HG03108 (cell line): ENCODE measurements at regions not wholly inside any gene's neighbourhood (a gene's known extent, or its start where the extent isn't known, plus 50 kb on each side); places are given as distances from the start of the nearest gene placed in this dataset.
"Not testable (repeated sequence)": the region's sequence is repeated elsewhere in the genome, so short reads cannot be mapped to it uniquely, and the experiment has no call there.

ENCODE experiments used
- ATAC-seq: cut with Tn5 transposase; IDR thresholded peaks from one replicate; pipeline ENCODE4 v1.9.1; 2021; ENCODE audit warnings: moderate library complexity; ENCODE audit not compliant: unreplicated experiment

DNA sequence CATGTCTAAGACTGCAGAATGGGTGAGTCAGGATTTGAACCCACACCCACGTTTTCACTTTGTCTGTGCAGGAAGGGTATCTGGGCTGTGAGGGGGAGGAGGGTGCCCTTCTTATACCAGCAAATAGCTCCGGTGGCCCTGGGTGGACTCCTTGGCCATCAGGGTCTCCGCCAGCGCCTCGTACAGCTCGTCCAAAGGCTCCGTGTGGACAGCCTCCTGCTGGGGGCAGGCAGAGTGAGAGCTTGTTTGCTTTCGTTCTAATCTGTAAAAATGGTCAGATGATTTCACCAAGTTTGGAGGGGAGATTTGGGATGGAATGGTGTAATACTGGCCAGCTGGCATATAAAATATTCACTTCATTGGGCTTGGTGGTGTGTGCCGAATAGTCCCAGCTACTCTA lies 111.7 kb upstream of the CCZ1B start:
- not testable (repeated sequence) for ATAC-seq

- not testable (repeated sequence) for ATAC-seq
Measured at GRCh38 chr7:6938284-6938683, 112.2 kb upstream of the CCZ1B start.

GRCh38 chr7:6939126-6939525 lies 113.1 kb upstream of the CCZ1B start:
- ATAC-seq = not testable (repeated sequence)

DNA sequence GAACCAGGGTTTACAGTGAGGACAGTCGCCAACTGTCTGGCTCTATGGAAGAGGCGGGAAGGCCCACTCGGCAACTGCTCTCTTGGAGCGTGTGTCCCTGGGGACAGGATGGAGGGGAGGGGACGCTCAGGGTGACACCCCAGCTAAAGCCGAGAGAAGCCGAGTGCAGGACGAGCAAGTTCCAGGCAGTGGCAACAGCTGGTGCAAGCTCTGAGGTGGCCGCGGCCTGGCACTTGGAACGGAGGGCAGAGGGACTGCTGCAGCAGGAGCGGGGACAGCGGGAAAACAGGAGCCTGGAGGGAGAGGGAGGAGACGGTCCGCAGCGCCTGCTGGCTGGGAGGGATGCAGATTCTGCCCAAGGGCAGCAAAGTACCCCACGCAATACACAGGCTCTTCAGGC lies 113.8 kb upstream of the CCZ1B start:
- not testable (repeated sequence) for ATAC-seq

DNA sequence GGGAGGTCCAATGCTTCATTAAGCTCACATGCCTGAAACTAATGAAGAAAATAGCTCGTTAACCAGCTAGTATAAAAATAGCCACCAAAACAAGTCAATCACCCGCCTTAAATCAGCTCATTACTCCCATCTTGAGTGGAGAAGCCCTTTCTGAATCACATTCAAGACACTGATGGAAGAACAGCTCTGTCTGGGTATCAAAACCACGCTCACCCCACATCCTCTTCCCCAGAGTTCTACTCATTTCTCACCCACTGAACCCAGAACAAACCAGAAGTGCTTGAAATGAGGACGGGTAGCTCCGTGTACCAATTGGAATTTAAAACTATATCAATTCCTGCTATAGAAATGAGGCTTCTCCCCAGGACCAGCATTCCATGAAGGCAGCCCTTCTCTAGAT lies 120.8 kb upstream of the CCZ1B start:
- not testable (repeated sequence) for ATAC-seq

GRCh38 chr7:6950231-6950630 lies 124.2 kb upstream of the CCZ1B start:
- not testable (repeated sequence) for ATAC-seq

DNA sequence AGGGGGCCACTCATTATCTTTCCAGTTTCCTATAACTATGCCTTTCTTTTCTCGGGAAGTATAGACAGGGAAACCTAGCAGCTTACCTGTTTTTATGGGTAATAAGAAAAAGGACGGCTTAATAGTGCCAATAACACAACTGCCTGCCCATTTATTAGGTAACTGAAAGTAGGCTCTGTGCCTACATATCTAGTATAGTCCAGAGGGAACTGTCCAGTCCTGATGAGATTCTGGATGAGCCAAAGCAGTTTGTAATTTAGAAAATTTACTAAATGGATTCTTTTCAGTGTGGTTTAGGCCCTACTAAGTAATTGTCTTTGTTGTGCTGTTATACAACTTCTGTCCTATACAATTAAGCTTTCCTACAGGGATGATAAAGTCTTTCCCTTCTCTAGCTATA lies 125.5 kb upstream of the CCZ1B start:
- ATAC-seq = not testable (repeated sequence)

GRCh38 chr7:6953138-6953797 lies 127.2 kb upstream of the CCZ1B start:
- ATAC-seq = not testable (repeated sequence)

GRCh38 chr7:6953798-6954181 lies 127.7 kb upstream of the CCZ1B start:
- ATAC-seq = not testable (repeated sequence)

GRCh38 chr7:6955385-6955784 lies 129.3 kb upstream of the CCZ1B start:
- ATAC-seq = not testable (repeated sequence)

DNA sequence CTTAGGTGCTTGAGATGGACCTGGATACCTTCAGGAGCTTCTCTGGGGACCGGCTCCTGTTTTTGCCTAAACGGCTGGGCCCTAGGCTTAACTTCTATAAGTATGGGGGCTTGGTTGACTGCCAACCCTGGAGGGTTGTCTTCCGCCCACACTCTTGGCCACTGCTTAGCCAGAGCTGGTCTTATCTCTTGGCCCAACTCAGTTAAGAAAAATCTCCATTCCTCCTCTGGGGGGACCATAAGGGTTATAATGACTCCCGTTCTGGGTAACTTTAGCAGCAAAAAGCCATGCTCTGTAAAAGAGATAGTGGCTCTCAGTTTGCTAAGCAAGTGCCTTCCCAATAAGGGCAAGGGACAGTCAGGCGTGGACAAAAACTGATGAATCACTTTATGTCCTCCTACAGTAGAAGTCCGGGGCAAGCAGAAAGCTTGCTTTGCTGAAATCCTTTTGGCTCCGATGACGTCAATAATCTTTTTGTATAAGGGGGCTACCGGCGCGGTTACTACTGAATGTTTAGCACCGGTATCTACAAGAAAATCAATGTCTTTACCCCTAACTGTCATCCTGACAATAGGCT lies 130.0 kb upstream of the CCZ1B start:
- not testable (repeated sequence) for ATAC-seq

GRCh38 chr7:6958371-6958770 lies 132.3 kb upstream of the CCZ1B start:
- ATAC-seq = not testable (repeated sequence)

DNA sequence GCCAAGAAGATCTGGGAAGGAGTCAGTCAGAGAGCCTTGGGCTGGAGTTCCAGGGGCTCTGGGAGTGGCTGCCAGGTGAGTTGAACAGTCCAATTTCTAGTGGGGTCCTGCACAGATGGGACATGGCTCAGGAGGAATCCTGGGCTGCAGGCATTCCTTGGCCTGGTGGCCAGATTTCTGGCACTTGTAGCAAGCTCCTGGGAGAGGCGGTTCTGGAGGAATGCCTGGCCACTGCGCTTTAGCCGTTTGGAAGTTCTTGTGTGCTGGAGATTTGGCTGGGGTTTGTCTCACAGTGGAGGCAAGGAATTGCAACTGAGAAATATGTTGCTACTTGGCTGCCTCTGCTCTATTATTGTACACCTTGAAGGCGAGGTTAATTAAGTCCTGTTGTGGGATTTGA lies 133.9 kb upstream of the CCZ1B start:
- not testable (repeated sequence) for ATAC-seq

DNA sequence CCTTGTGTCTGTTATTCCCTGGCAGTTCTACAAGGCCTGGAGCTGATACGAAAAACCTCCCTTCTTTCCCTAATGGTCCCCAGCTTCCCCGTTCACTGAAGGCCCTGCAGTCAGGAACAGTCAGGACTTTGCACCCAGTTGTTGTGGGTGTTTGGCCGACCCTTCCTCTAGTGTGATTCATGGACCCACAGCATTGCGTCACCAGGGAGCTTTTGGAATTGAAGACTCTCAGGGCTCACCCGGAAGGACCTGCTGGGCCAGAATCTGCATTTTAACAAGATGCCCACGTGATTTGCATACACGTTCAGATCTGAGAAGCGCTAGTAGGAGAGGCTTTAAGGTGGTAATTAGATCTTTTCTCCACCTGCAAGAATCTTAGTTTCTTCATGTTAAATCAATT lies 136.8 kb upstream of the CCZ1B start:
- ATAC-seq = not testable (repeated sequence)

DNA sequence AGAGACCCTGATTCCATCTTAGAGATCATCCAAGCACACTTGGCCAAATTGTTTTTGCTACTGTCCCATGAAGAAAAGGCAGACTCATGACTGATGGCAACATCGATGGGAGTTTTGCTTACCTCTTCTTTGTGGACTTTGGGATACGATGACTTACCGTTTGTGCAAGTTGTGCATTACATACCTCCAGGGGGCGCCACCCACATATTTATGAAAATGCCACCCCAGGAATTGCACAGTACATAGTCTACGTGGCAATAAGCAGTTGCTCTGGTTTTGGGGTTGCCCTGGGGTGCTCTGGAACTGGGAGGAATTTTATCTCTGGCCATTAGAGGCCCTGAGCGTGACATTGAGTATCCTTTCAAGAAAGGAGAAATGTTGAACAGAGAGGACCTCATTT lies 139.0 kb upstream of the CCZ1B start:
- not testable (repeated sequence) for ATAC-seq

DNA sequence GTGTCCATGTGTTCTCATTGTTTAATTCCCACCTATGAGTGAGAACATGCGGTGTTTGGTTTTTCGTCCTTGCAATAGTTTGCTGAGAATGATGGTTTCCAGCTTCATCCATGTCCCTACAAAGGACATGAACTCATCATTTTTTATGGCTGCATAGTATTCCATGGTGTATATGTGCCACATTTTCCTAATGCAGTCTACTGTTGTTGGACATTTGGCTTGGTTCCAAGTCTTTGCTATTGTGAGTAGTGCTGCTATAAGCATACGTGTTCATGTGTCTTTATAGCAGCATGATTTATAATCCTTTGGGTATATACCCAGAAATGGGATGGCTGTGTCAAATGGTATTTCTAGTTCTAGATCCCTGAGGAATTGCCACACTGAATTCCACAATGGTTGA lies 144.1 kb upstream of the CCZ1B start:
- ATAC-seq = not testable (repeated sequence)

- not testable (repeated sequence) for ATAC-seq
Measured at GRCh38 chr7:6974876-6975275, 148.8 kb upstream of the CCZ1B start.

- ATAC-seq = not testable (repeated sequence)
Measured at GRCh38 chr7:6975346-6975745, 149.3 kb upstream of the CCZ1B start.

GRCh38 chr7:6977368-6977767 lies 151.3 kb upstream of the CCZ1B start:
- ATAC-seq = not testable (repeated sequence)

DNA sequence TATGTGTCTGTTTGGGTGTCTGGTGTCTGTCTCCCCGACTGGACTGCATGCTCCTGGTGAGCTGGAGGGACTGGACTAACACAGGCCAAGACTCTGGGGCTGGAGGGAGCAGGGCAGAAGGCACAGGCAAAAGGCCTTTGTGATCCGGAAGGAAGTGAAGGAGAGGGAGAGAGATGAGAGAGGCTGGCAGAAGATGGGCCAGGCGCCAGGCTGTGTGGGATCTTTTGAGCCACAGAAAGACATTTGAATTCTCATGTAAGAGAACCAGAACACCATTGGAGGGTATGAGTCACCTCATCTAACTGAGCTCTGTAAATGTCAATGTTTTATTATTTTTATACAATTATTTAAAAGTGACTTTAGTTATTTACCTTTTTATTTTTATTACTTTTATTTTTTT lies 152.3 kb upstream of the CCZ1B start:
- not testable (repeated sequence) for ATAC-seq

DNA sequence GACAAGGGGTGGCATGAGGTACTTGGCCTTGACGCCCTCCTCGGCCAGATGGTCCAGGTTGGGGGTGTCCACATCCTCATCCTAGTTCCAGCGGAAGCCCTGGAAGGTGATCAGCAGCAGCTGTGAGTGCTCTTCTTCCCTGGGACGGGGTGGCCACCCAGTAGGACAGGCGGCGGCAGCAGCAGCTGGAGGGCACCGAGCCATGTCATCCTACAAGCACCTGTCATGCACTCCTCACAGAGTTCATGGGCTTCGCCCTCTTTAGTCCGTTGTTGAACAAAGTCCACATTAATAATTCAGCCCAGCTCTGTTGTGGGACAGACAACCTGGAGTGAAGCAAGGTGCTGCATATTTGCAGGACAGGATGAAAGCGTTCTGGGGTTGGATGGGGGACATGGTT lies 153.4 kb upstream of the CCZ1B start:
- not testable (repeated sequence) for ATAC-seq

GRCh38 chr7:6982375-6982774 lies 156.3 kb upstream of the CCZ1B start:
- not testable (repeated sequence) for ATAC-seq

GRCh38 chr7:6986892-6987291 lies 160.8 kb upstream of the CCZ1B start:
- not testable (repeated sequence) for ATAC-seq
